Neural cell (in vitro differentiated cells): ENCODE measurements at regions not wholly inside any gene's neighbourhood (a gene's known extent, or its start where the extent isn't known, plus 50 kb on each side); places are given as distances from the start of the nearest gene placed in this dataset.

Experiments
- H2AFZ ChIP-seq: fragments of 200-600, 300-800 bp; sonication (generic), shearing (Covaris generic); 2 replicates; pipeline ENCODE4 v1.6.0; 2014; ENCODE audit warnings: low read depth, mild to moderate bottlenecking, antibody characterized with exemption, low read length, moderate library complexity
- H3F3A ChIP-seq: fragments of 200-600 bp; shearing (Covaris generic); 2 replicates; pipeline ENCODE4 v1.6.1; 2016; ENCODE audit warnings: mild to moderate bottlenecking, moderate library complexity, mixed read lengths, antibody characterized with exemption, low read length; ENCODE audit not compliant: insufficient read depth, poor library complexity, severe bottlenecking
- H3K27ac ChIP-seq: fragments of 200-600, 300-800 bp; sonication (generic), shearing (Covaris generic); 2 replicates; pipeline ENCODE4 v1.5.1; 2014; ENCODE audit warnings: mild to moderate bottlenecking, low read length, moderate library complexity
- H3K27me3 ChIP-seq: fragments of 300-800, 200-600 bp; sonication (generic), shearing (Covaris generic); 2 replicates; pipeline ENCODE4 v1.6.0; 2014; ENCODE audit warnings: mild to moderate bottlenecking, low read depth, low read length, moderate library complexity; ENCODE audit not compliant: insufficient read depth
- H3K36me3 ChIP-seq: fragments of 300-800, 200-600 bp; sonication (generic), shearing (Covaris generic); 2 replicates; pipeline ENCODE4 v1.5.1; 2014; ENCODE audit warnings: mild to moderate bottlenecking, antibody characterized with exemption, low read length, moderate library complexity; ENCODE audit not compliant: insufficient read depth
- H3K4me2 ChIP-seq: fragments of 300-800, 200-600 bp; sonication (generic), shearing (Covaris generic); 2 replicates; pipeline ENCODE4 v1.6.0; 2014; ENCODE audit warnings: mild to moderate bottlenecking, low read length
- H3K4me3 ChIP-seq: fragments of 300-800, 200-600 bp; sonication (generic), shearing (Covaris generic); 2 replicates; pipeline ENCODE4 v1.5.1; 2014; ENCODE audit warnings: mild to moderate bottlenecking, low read length, moderate library complexity
- H3K79me2 ChIP-seq: fragments of 200-600 bp; shearing (Covaris generic); replicated peaks from 2 replicates; pipeline ENCODE4 v1.6.0; 2014; ENCODE audit warnings: mild to moderate bottlenecking, low read length, moderate library complexity; ENCODE audit not compliant: insufficient read depth
- H3K9ac ChIP-seq: fragments of 300-800, 200-600 bp; sonication (generic), shearing (Covaris generic); 2 replicates; pipeline ENCODE4 v1.6.1; 2016; ENCODE audit warnings: mild to moderate bottlenecking, low read length, mixed read lengths
- H3K9me2 ChIP-seq: fragments of 200-600 bp; shearing (Covaris generic); 2 replicates; pipeline ENCODE4 v1.6.1; 2016; ENCODE audit warnings: mild to moderate bottlenecking, low read length, mixed read lengths; ENCODE audit not compliant: insufficient read depth
- H3K9me3 ChIP-seq: fragments of 200-600, 300-800 bp; sonication (generic), shearing (Covaris generic); 2 replicates; pipeline ENCODE4 v1.6.1; 2016; ENCODE audit warnings: mild to moderate bottlenecking, mixed run types, low read length, moderate library complexity, mixed read lengths
- H4K20me1 ChIP-seq: fragments of 200-600 bp; shearing (Covaris generic); 2 replicates; pipeline ENCODE4 v1.6.1; 2016; ENCODE audit warnings: mild to moderate bottlenecking, mixed run types; ENCODE audit not compliant: insufficient read depth
- EP300 ChIP-seq: fragments of 450-650 bp; conservative IDR thresholded peaks from 2 replicates; pipeline ENCODE4 v1.6.1; 2014; ENCODE audit warnings: antibody characterized with exemption, mild to moderate bottlenecking, moderate library complexity; ENCODE audit not compliant: poor library complexity, severe bottlenecking
- EZH2 ChIP-seq: fragments of 200-600, 300-800 bp; shearing (Covaris generic), sonication (generic); IDR thresholded peaks from 2 replicates; pipeline ENCODE4 v1.6.1; 2014; ENCODE audit warnings: antibody characterized with exemption, low read length, borderline replicate concordance, mild to moderate bottlenecking; ENCODE audit not compliant: insufficient read depth, poor library complexity, severe bottlenecking
- MXI1 ChIP-seq: fragments of 450-650 bp; conservative IDR thresholded peaks from 2 replicates; pipeline ENCODE4 v1.6.1; 2014; ENCODE audit warnings: antibody characterized with exemption, mild to moderate bottlenecking; ENCODE audit not compliant: poor library complexity, severe bottlenecking
- POLR2AphosphoS5 ChIP-seq: IDR thresholded peaks from 2 replicates; pipeline ENCODE4 v1.6.1; 2012
- RAD21 ChIP-seq: fragments of 450-650 bp; conservative IDR thresholded peaks from 2 replicates; pipeline ENCODE4 v1.6.1; 2014; ENCODE audit warnings: antibody characterized with exemption, mild to moderate bottlenecking, moderate library complexity
- REST ChIP-seq: IDR thresholded peaks from 2 replicates; pipeline ENCODE4 v1.6.1; 2012; ENCODE audit warnings: borderline replicate concordance
- SMC3 ChIP-seq: fragments of 450-650 bp; conservative IDR thresholded peaks from 2 replicates; pipeline ENCODE4 v1.6.1; 2014; ENCODE audit warnings: antibody characterized with exemption, mild to moderate bottlenecking, moderate library complexity; ENCODE audit not compliant: poor library complexity
- TAF1 ChIP-seq: IDR thresholded peaks from 2 replicates; pipeline ENCODE4 v1.6.1; 2012; ENCODE audit warnings: low read depth
- TF ChIP-seq, protein P1 (sequence below): fragments of 450-650 bp; IDR thresholded peaks from 2 replicates; pipeline ENCODE4 v1.5.1; 2014; ENCODE audit warnings: antibody characterized with exemption, mild to moderate bottlenecking, moderate library complexity; ENCODE audit not compliant: poor library complexity, severe bottlenecking

DNA sequence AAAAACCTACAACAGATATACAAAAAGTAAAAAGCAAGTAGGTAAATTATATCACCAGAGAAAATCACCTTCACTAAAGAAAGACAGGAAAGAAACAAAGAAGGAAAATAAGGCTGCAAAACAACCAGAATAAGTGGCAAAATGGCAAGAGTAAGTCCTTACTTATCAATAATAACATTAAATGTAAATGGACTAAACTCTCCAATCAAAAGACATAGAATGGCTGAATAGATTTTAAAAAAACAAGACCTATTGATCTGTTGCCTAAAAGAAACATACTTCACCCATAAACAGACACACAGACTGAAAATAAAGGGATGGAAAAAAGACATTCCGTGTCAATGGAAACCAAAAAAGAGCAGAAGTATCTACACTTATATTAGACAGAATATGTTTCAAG lies 695.7 kb upstream of the FAT3 start:
- Histone ChIP-seq H3F3A (no peaks in the 10 kb centered on the region), H3K27me3 (no peaks in the 10 kb centered on the region), H3K4me3 (no peak overlapping the region), H3K9ac (no peak overlapping the region), H3K79me2 (no peaks in the 10 kb centered on the region), H3K36me3 (no peaks in the 10 kb centered on the region), H3K9me2 (no peaks in the 10 kb centered on the region), H3K9me3 (no peaks in the 10 kb centered on the region), H2AFZ (no peak overlapping the region), H4K20me1 (no peaks in the 10 kb centered on the region), H3K4me2 (no peak overlapping the region), H3K27ac (no peak overlapping the region)
- TF ChIP-seq MXI1 (no peak), RAD21 (no peak), SMC3 (no peak), POLR2AphosphoS5 (no peak), EP300 (no peak), EZH2 (no peak), REST (no peak), TAF1 (no peak)
- TF ChIP-seq, protein P1, sequence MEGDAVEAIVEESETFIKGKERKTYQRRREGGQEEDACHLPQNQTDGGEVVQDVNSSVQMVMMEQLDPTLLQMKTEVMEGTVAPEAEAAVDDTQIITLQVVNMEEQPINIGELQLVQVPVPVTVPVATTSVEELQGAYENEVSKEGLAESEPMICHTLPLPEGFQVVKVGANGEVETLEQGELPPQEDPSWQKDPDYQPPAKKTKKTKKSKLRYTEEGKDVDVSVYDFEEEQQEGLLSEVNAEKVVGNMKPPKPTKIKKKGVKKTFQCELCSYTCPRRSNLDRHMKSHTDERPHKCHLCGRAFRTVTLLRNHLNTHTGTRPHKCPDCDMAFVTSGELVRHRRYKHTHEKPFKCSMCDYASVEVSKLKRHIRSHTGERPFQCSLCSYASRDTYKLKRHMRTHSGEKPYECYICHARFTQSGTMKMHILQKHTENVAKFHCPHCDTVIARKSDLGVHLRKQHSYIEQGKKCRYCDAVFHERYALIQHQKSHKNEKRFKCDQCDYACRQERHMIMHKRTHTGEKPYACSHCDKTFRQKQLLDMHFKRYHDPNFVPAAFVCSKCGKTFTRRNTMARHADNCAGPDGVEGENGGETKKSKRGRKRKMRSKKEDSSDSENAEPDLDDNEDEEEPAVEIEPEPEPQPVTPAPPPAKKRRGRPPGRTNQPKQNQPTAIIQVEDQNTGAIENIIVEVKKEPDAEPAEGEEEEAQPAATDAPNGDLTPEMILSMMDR, result no peak

DNA sequence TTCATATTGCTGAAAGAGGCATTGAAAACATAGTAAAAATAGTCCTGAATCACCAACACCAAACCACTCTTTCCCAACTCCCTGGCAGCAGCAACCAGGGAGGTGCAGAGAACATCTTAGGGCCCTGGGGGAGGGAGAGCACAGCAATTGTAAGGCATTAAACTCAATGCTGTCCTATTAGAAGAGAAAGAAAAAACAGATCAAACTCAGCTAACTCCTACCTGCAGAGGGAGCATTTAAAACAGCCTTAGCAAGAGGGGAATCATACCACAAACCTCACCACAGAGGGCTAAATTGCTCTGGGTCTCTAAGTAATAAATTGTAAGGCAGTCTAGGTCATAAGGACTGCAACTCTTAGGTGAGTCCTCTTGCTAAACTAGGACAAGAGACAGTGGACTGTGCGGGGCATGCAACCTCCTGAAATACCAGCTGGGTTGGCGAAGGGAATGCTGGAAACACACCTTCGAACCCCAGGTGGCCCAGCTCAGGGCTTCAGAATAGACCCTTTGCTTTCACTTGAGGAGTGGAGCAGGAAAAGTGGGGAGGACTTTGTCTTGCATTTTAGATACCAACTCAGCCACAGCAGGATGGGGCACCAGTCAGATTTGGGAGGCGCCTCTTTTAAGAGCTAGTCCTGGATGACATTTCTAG lies 697.1 kb upstream of the FAT3 start:
- TF ChIP-seq SMC3 (no peak), TAF1 (no peak), RAD21 (no peak), POLR2AphosphoS5 (no peak), EZH2 (no peak), REST (no peak), MXI1 (no peak), EP300 (no peak)
- TF ChIP-seq, protein P1, result no peak
- H3K9me2 ChIP-seq, result no peaks in the 10 kb centered on the region
- no peak overlapping the region for H3K9ac ChIP-seq
- H3K4me2 ChIP-seq, result no peak overlapping the region
- H3K9me3 ChIP-seq, result no peaks in the 10 kb centered on the region
- no peaks in the 10 kb centered on the region for H4K20me1 ChIP-seq
- H3K36me3 ChIP-seq, result no peaks in the 10 kb centered on the region
- H3K27me3 ChIP-seq, result no peaks in the 10 kb centered on the region
- no peaks in the 10 kb centered on the region for H3F3A ChIP-seq
- no peak overlapping the region for H3K4me3 ChIP-seq
- H3K27ac ChIP-seq, result no peak overlapping the region
- no peaks in the 10 kb centered on the region for H3K79me2 ChIP-seq
- H2AFZ ChIP-seq, result no peak overlapping the region
